ENCODE measurements at regions not wholly inside any gene's neighbourhood (a gene's known extent, or its start where the extent isn't known, plus 50 kb on each side); places are given as distances from the start of the nearest gene placed in this dataset.

GRCh38 chr2:128808462-128809258 lies 490.0 kb upstream of the HS6ST1 start:
- no peak overlapping the region for H3K4me3 ChIP-seq
- no peak for TF ChIP-seq Cebpa-rat (IDR thresholded peaks at IDR 0.05)
- no peaks in the 10 kb centered on the region for H3K27me3 ChIP-seq
- no peak overlapping the region for H3K4me2 ChIP-seq
- H4K20me1 ChIP-seq: no peaks in the 10 kb centered on the region
- H3K9me3 ChIP-seq: peaks cover 38% of the 10 kb centered on the region
- no peak overlapping the region for H3K9ac ChIP-seq
- H3K4me1 ChIP-seq: 0 out of 2 replicates have a peak, but pooled peaks cover 4% of the 10 kb centered on the region
- H3K36me3 ChIP-seq: no peaks in the 10 kb centered on the region
- H3K27ac ChIP-seq: no peak overlapping the region

- H3K36me3 ChIP-seq: no peaks in the 10 kb centered on the region
- H3K4me2 ChIP-seq: no peak overlapping the region
- no peak for TF ChIP-seq Cebpa-rat (IDR thresholded peaks at IDR 0.05)
- H3K27ac ChIP-seq: no peak overlapping the region
- H3K4me3 ChIP-seq: no peak overlapping the region
- H3K9ac ChIP-seq: no peak overlapping the region
- H3K4me1 ChIP-seq: 0 out of 2 replicates have a peak, but pooled peaks cover 4% of the 10 kb centered on the region
- peaks cover 38% of the 10 kb centered on the region for H3K9me3 ChIP-seq
- H3K27me3 ChIP-seq: no peaks in the 10 kb centered on the region
- H4K20me1 ChIP-seq: no peaks in the 10 kb centered on the region
Observed at GRCh38 chr2:128809259-128809636, 490.6 kb upstream of the HS6ST1 start.

GRCh38 chr2:128809880-128810279 lies 491.2 kb upstream of the HS6ST1 start:
- peaks cover 38% of the 10 kb centered on the region for H3K9me3 ChIP-seq
- H3K36me3 ChIP-seq: no peaks in the 10 kb centered on the region
- TF ChIP-seq Cebpa-rat (IDR thresholded peaks at IDR 0.05): no peak

GRCh38 chr2:128812183-128812940 lies 493.7 kb upstream of the HS6ST1 start:
- no peaks in the 10 kb centered on the region for H3K36me3 ChIP-seq
- 0 out of 2 replicates have a peak, but pooled peaks cover 4% of the 10 kb centered on the region for H3K4me1 ChIP-seq
- H3K27me3 ChIP-seq: no peaks in the 10 kb centered on the region
- no peak for TF ChIP-seq Cebpa-rat (IDR thresholded peaks at IDR 0.05)
- H4K20me1 ChIP-seq: no peaks in the 10 kb centered on the region
- no peak overlapping the region for H3K27ac ChIP-seq
- no peak overlapping the region for H3K4me2 ChIP-seq
- no peak overlapping the region for H3K9ac ChIP-seq
- peaks cover 38% of the 10 kb centered on the region for H3K9me3 ChIP-seq
- no peak overlapping the region for H3K4me3 ChIP-seq

More at GRCh38 chr2:128809880-128810279, 491.2 kb upstream of the HS6ST1 start:
- no peak overlapping the region for H3K4me3 ChIP-seq
- no peak overlapping the region for H3K27ac ChIP-seq
- no peaks in the 10 kb centered on the region for H3K27me3 ChIP-seq
- H3K4me1 ChIP-seq: 0 out of 2 replicates have a peak, but pooled peaks cover 4% of the 10 kb centered on the region
- no peak overlapping the region for H3K4me2 ChIP-seq
- no peaks in the 10 kb centered on the region for H4K20me1 ChIP-seq
- H3K9ac ChIP-seq: no peak overlapping the region

GRCh38 chr2:128813352-128814034 lies 494.8 kb upstream of the HS6ST1 start:
- no peak for TF ChIP-seq Cebpa-rat (IDR thresholded peaks at IDR 0.05)
- Histone ChIP-seq H3K4me3 (no peak overlapping the region), H4K20me1 (no peaks in the 10 kb centered on the region), H3K9me3 (peaks cover 32% of the 10 kb centered on the region), H3K36me3 (no peaks in the 10 kb centered on the region), H3K27ac (no peak overlapping the region), H3K4me1 (0 out of 2 replicates have a peak, but pooled peaks cover 2% of the 10 kb centered on the region), H3K9ac (no peak overlapping the region), H3K4me2 (no peak overlapping the region), H3K27me3 (no peaks in the 10 kb centered on the region)

GRCh38 chr2:128815248-128815647 lies 496.6 kb upstream of the HS6ST1 start:
- peaks cover 18% of the 10 kb centered on the region for H3K9me3 ChIP-seq
- no peak for TF ChIP-seq Cebpa-rat (IDR thresholded peaks at IDR 0.05)
- H3K27ac ChIP-seq: no peak overlapping the region

GRCh38 chr2:128817171-128817570 lies 498.5 kb upstream of the HS6ST1 start:
- Histone ChIP-seq H3K4me3 (no peak overlapping the region), H3K36me3 (no peaks in the 10 kb centered on the region), H4K20me1 (no peaks in the 10 kb centered on the region), H3K4me1 (no peaks in the 10 kb centered on the region), H3K27ac (no peak overlapping the region), H3K27me3 (no peaks in the 10 kb centered on the region), H3K9ac (no peak overlapping the region), H3K9me3 (no peaks in the 10 kb centered on the region), H3K4me2 (no peak overlapping the region)
- no peak for TF ChIP-seq Cebpa-rat (IDR thresholded peaks at IDR 0.05)

More at GRCh38 chr2:128815248-128815647, 496.6 kb upstream of the HS6ST1 start:
- H3K27me3 ChIP-seq: no peaks in the 10 kb centered on the region
- no peak overlapping the region for H3K4me2 ChIP-seq
- no peaks in the 10 kb centered on the region for H3K36me3 ChIP-seq
- no peaks in the 10 kb centered on the region for H4K20me1 ChIP-seq
- H3K9ac ChIP-seq: no peak overlapping the region
- H3K4me1 ChIP-seq: no peaks in the 10 kb centered on the region
- H3K4me3 ChIP-seq: no peak overlapping the region

- no peaks in the 10 kb centered on the region for H3K4me1 ChIP-seq
- no peaks in the 10 kb centered on the region for H3K36me3 ChIP-seq
- H3K4me2 ChIP-seq: no peak overlapping the region
- H3K9ac ChIP-seq: no peak overlapping the region
- no peaks in the 10 kb centered on the region for H3K27me3 ChIP-seq
- no peak overlapping the region for H3K4me3 ChIP-seq
- H4K20me1 ChIP-seq: no peaks in the 10 kb centered on the region
- TF ChIP-seq Cebpa-rat (IDR thresholded peaks at IDR 0.05): no peak
- H3K9me3 ChIP-seq: no peaks in the 10 kb centered on the region
- H3K27ac ChIP-seq: no peak overlapping the region
Observed at GRCh38 chr2:128817813-128818212, 499.1 kb upstream of the HS6ST1 start.

GRCh38 chr2:128818248-128818647 lies 499.6 kb upstream of the HS6ST1 start:
- no peaks in the 10 kb centered on the region for H3K4me1 ChIP-seq
- TF ChIP-seq Cebpa-rat (IDR thresholded peaks at IDR 0.05): no peak
- no peak overlapping the region for H3K9ac ChIP-seq
- H3K4me2 ChIP-seq: no peak overlapping the region
- no peaks in the 10 kb centered on the region for H4K20me1 ChIP-seq
- no peak overlapping the region for H3K4me3 ChIP-seq
- no peaks in the 10 kb centered on the region for H3K27me3 ChIP-seq
- H3K36me3 ChIP-seq: no peaks in the 10 kb centered on the region
- no peak overlapping the region for H3K27ac ChIP-seq
- no peaks in the 10 kb centered on the region for H3K9me3 ChIP-seq

All from BLaER1 (cell line).